ENCODE measurements at regions not wholly inside any gene's neighbourhood (a gene's known extent, or its start where the extent isn't known, plus 50 kb on each side); places are given as distances from the start of the nearest gene placed in this dataset.

DNA sequence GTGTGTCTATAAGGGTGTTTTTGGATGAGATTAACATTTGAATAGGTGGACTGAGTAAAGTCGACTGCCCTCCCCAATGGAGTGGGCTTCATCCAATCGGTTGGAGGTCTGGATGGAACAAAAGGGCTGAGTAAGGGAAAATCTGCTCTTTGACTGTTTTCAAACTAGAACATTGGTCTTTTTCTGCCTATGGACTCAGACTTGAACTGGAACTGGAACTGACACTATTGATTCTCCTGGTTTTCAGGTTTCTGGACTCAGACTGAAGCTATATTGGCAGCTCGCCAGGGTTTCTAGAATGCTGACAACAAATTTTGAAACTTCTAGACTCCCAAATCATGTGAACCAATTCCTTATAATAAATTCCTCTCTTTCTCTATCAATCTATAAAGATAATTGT lies 498.9 kb upstream of the EPHA7 start:
- no peak overlapping the region for H3K9ac ChIP-seq (replicated peaks; ENCODE audit: extremely low read depth, insufficient read depth, low read length)
- H4K20me1 ChIP-seq (replicated peaks; ENCODE audit: control insufficient read depth, extremely low read depth, insufficient read depth, low read length) = no peaks in the 10 kb centered on the region
- dilution Hi-C loops (cut with MboI; ENCODE audit: extremely low pct_ligation_motif_present, low sequenced_read_pairs) (no loop called here), intact Hi-C loops (cut with micrococcal nuclease) (no loop called here)
- TF ChIP-seq, protein P1, sequence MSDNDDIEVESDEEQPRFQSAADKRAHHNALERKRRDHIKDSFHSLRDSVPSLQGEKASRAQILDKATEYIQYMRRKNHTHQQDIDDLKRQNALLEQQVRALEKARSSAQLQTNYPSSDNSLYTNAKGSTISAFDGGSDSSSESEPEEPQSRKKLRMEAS (IDR thresholded peaks at IDR 0.05; ENCODE audit: insufficient read depth, insufficient read length) = no peak
- TF ChIP-seq FOS (IDR thresholded peaks at IDR 0.05; ENCODE audit: borderline replicate concordance, insufficient read depth, low read length) (no peak), JUN (IDR thresholded peaks at IDR 0.05; ENCODE audit: borderline replicate concordance, insufficient read depth, insufficient read length, low read depth) (no peak), MYC (IDR thresholded peaks at IDR 0.05; ENCODE audit: low read depth, low read length) (no peak), POLR2A (IDR thresholded peaks at IDR 0.05; ENCODE audit: low read depth, low read length) (no peak), EZH2 (IDR thresholded peaks at IDR 0.05; ENCODE audit: borderline replicate concordance, low read depth, low read length, severe bottlenecking) (no peak), POLR2AphosphoS5 (IDR thresholded peaks at IDR 0.05; ENCODE audit: insufficient read depth, low read depth, low read length) (no peak), GATA2 (IDR thresholded peaks at IDR 0.05; ENCODE audit: insufficient read depth, insufficient read length, low read depth, low read length) (no peak)
- TF ChIP-seq, protein P2, sequence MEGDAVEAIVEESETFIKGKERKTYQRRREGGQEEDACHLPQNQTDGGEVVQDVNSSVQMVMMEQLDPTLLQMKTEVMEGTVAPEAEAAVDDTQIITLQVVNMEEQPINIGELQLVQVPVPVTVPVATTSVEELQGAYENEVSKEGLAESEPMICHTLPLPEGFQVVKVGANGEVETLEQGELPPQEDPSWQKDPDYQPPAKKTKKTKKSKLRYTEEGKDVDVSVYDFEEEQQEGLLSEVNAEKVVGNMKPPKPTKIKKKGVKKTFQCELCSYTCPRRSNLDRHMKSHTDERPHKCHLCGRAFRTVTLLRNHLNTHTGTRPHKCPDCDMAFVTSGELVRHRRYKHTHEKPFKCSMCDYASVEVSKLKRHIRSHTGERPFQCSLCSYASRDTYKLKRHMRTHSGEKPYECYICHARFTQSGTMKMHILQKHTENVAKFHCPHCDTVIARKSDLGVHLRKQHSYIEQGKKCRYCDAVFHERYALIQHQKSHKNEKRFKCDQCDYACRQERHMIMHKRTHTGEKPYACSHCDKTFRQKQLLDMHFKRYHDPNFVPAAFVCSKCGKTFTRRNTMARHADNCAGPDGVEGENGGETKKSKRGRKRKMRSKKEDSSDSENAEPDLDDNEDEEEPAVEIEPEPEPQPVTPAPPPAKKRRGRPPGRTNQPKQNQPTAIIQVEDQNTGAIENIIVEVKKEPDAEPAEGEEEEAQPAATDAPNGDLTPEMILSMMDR (IDR thresholded peaks at IDR 0.05; ENCODE audit: extremely low read depth in 1 of 2, insufficient read depth in 1 of 2, low read depth in 1 of 2, low read length in 2 of 2) = no peak
- H3K4me3 ChIP-seq (replicated peaks in 1 of 3; ENCODE audit: insufficient read depth in 1 of 3, low read depth in 1 of 3, low read length in 3 of 3) = no peak overlapping the region
- no TSS peak for BruUV-seq (replicated peaks)
- H3K9me1 ChIP-seq (replicated peaks; ENCODE audit: control insufficient read depth, extremely low read depth, insufficient read depth, low read length) = no peaks in the 10 kb centered on the region
- no peak overlapping the region for H3K27ac ChIP-seq (ENCODE audit: insufficient read depth, low read depth, low read length)
- H3K9me3 ChIP-seq (replicated peaks; ENCODE audit: control insufficient read depth, insufficient read depth, low read length) = no peaks in the 10 kb centered on the region
- POLR2A ChIA-PET = no interaction called here
- CTCF ChIA-PET = no interaction called here
- H2AFZ ChIP-seq (ENCODE audit: low read depth, low read length) = no peak overlapping the region
- DNase-seq (ENCODE audit: low read depth, low spot score) = no peak
- no peak for FAIRE-seq
- H3K36me3 ChIP-seq (ENCODE audit: control insufficient read depth in 2 of 2, extremely low read depth in 1 of 2, insufficient read depth in 2 of 2, low read length in 2 of 2) = no peaks in the 10 kb centered on the region
- H3K4me1 ChIP-seq (ENCODE audit: control insufficient read depth, extremely low read depth, insufficient read depth, low read length) = no peaks in the 10 kb centered on the region
- H3K4me2 ChIP-seq (ENCODE audit: insufficient read depth, low read length) = no peak overlapping the region
- no peaks in the 10 kb centered on the region for H3K79me2 ChIP-seq (ENCODE audit: control insufficient read depth, insufficient read depth, low read length)
- H3K27me3 ChIP-seq (ENCODE audit: control insufficient read depth in 2 of 2, insufficient read depth in 2 of 2, low read length in 2 of 2) = no peaks in the 10 kb centered on the region
